ENCODE measurements at regions not wholly inside any gene's neighbourhood (a gene's known extent, or its start where the extent isn't known, plus 50 kb on each side); places are given as distances from the start of the nearest gene placed in this dataset.

GRCh38 chr6:15020119-15020770 lies 225.6 kb upstream of the JARID2 start:
- TF ChIP-seq GATA3 (IDR thresholded peaks at IDR 0.05; ENCODE audit: low read depth, low read length) (no peak), GATA2 (IDR thresholded peaks at IDR 0.05; ENCODE audit: low read depth, low read length) (no peak)
